ENCODE measurements at regions not wholly inside any gene's neighbourhood (a gene's known extent, or its start where the extent isn't known, plus 50 kb on each side); places are given as distances from the start of the nearest gene placed in this dataset.

DNA sequence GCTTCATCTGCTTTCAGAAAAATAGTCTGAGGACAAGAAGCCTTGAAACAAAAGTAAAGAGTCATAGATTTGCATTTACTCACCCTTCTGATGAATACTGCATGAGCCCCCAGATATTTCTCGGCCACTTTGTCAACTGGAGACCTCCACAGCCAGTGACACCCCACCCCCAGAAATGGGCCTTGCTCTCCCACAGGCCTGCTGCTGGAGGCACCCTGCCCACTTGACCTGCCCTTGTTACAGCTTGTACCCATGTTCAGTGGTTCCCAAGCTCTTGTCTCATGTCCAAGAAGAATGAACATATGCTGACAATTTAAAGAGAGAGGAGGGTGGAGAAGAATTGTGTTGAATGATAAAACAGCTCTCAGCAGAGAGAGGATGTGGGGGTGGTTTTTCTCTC lies 225.1 kb downstream of the DCAF12L2 start:
- TF ChIP-seq, protein P1, sequence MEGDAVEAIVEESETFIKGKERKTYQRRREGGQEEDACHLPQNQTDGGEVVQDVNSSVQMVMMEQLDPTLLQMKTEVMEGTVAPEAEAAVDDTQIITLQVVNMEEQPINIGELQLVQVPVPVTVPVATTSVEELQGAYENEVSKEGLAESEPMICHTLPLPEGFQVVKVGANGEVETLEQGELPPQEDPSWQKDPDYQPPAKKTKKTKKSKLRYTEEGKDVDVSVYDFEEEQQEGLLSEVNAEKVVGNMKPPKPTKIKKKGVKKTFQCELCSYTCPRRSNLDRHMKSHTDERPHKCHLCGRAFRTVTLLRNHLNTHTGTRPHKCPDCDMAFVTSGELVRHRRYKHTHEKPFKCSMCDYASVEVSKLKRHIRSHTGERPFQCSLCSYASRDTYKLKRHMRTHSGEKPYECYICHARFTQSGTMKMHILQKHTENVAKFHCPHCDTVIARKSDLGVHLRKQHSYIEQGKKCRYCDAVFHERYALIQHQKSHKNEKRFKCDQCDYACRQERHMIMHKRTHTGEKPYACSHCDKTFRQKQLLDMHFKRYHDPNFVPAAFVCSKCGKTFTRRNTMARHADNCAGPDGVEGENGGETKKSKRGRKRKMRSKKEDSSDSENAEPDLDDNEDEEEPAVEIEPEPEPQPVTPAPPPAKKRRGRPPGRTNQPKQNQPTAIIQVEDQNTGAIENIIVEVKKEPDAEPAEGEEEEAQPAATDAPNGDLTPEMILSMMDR (IDR thresholded peaks at IDR 0.05) = no peak
- no peak for TF ChIP-seq POLR2A (IDR thresholded peaks at IDR 0.05)
